ENCODE measurements at regions not wholly inside any gene's neighbourhood (a gene's known extent, or its start where the extent isn't known, plus 50 kb on each side); places are given as distances from the start of the nearest gene placed in this dataset.

DNA sequence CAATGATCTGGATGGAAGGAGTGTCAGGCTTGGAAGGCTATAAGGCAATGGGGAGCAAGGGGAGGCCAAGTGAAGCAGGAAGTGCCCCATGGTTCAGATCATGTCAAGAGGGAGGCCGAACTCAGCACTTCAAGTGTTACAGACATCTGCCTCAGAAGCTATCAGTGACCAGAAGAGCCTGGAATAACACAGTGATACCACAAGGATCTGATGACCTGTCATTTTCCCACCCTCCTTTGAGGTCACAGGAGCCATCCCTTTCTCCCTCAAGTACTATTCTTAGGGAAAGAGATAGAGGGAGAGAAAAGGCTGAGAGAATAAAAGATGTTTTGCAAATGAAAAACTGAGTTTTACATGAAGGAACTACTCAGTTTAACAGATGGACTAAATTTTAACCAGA is 454.8 kb downstream of the CSNK1G3 start:
- no peaks in the 10 kb centered on the region for H4K20me1 ChIP-seq (ENCODE audit: insufficient read depth, low read length)
- POLR2A ChIA-PET, result no interaction called here
- H3K4me3 ChIP-seq (ENCODE audit: low read depth, low read length, poor library complexity, severe bottlenecking), result no peak overlapping the region
- no peak overlapping the region for H3K4me2 ChIP-seq (ENCODE audit: low read length)
- DNase-seq (ENCODE audit: low spot score), result no peak
- H3K9me3 ChIP-seq (ENCODE audit: low read length), result no peaks in the 10 kb centered on the region
- H3K4me1 ChIP-seq (ENCODE audit: insufficient read depth, low read length, poor library complexity, severe bottlenecking), result no peaks in the 10 kb centered on the region
- no peaks in the 10 kb centered on the region for H3K9me2 ChIP-seq (ENCODE audit: insufficient read depth, low read length)
- H3K36me3 ChIP-seq (ENCODE audit: insufficient read depth, low read length), result no peaks in the 10 kb centered on the region
- BruUV-seq (replicated peaks), result no TSS peak
- no peaks in the 10 kb centered on the region for H3K79me2 ChIP-seq (ENCODE audit: insufficient read depth, low read depth, low read length)
- intact Hi-C loops (cut with micrococcal nuclease; ENCODE audit: unreplicated experiment), result no loop called here
- CTCF ChIA-PET (ENCODE audit: unreplicated experiment), result no interaction called here
- H2AFZ ChIP-seq (ENCODE audit: low read length), result no peak overlapping the region
- TF ChIP-seq, protein P1, sequence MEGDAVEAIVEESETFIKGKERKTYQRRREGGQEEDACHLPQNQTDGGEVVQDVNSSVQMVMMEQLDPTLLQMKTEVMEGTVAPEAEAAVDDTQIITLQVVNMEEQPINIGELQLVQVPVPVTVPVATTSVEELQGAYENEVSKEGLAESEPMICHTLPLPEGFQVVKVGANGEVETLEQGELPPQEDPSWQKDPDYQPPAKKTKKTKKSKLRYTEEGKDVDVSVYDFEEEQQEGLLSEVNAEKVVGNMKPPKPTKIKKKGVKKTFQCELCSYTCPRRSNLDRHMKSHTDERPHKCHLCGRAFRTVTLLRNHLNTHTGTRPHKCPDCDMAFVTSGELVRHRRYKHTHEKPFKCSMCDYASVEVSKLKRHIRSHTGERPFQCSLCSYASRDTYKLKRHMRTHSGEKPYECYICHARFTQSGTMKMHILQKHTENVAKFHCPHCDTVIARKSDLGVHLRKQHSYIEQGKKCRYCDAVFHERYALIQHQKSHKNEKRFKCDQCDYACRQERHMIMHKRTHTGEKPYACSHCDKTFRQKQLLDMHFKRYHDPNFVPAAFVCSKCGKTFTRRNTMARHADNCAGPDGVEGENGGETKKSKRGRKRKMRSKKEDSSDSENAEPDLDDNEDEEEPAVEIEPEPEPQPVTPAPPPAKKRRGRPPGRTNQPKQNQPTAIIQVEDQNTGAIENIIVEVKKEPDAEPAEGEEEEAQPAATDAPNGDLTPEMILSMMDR (conservative IDR thresholded peaks at IDR 0.05; ENCODE audit: low read length), result no peak
- TF ChIP-seq EZH2phosphoT487 (IDR thresholded peaks at IDR 0.05; ENCODE audit: borderline replicate concordance, low read depth, low read length), result no peak
- no peak overlapping the region for H3K27ac ChIP-seq (ENCODE audit: low read depth, low read length, poor library complexity, severe bottlenecking)

DNA sequence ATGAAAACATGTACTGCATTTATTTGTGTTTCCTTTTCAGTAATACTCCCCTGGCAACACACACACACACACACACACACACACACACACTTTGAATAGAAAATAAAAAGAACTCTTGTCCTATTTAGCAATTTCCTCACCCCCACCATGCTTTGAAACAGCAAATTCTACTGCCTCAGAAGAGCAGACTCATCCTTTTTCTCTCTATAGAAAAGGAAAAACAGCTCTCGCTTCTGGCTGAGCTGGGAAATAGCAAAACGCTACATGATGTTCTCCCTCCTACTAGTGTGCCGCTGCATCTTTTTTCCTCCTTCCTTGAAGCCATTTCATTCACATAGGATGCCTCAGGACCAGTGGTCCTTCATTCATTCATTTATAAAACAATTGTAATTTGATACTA is 453.6 kb downstream of the CSNK1G3 start:
- H3K9me3 ChIP-seq (ENCODE audit: low read length), result no peaks in the 10 kb centered on the region
- intact Hi-C loops (cut with micrococcal nuclease; ENCODE audit: unreplicated experiment), result no loop called here
- no peaks in the 10 kb centered on the region for H3K36me3 ChIP-seq (ENCODE audit: insufficient read depth, low read length)
- H4K20me1 ChIP-seq (ENCODE audit: insufficient read depth, low read length), result no peaks in the 10 kb centered on the region
- H3K79me2 ChIP-seq (ENCODE audit: insufficient read depth, low read depth, low read length), result no peaks in the 10 kb centered on the region
- TF ChIP-seq EZH2phosphoT487 (IDR thresholded peaks at IDR 0.05; ENCODE audit: borderline replicate concordance, low read depth, low read length), result no peak
- TF ChIP-seq, protein P1 (conservative IDR thresholded peaks at IDR 0.05; ENCODE audit: low read length), result no peak
- no TSS peak for BruUV-seq (replicated peaks)
- CTCF ChIA-PET (ENCODE audit: unreplicated experiment), result interaction anchor here (1.0 kb wide), 1 partner anchor 29 kb away, joined by 3 read pairs; no protein-coding TSS in a partner anchor
- POLR2A ChIA-PET, result interaction anchor here (0.7 kb wide), 1 partner anchor 84 kb away, joined by 3 read pairs; no protein-coding TSS in a partner anchor
- H3K4me2 ChIP-seq (ENCODE audit: low read length), result no peak overlapping the region
- H3K27ac ChIP-seq (ENCODE audit: low read depth, low read length, poor library complexity, severe bottlenecking), result no peak overlapping the region
- no peaks in the 10 kb centered on the region for H3K4me1 ChIP-seq (ENCODE audit: insufficient read depth, low read length, poor library complexity, severe bottlenecking)
- H3K4me3 ChIP-seq (ENCODE audit: low read depth, low read length, poor library complexity, severe bottlenecking), result no peak overlapping the region
- no peak overlapping the region for H2AFZ ChIP-seq (ENCODE audit: low read length)
- no peak for DNase-seq (ENCODE audit: low spot score)
- H3K9me2 ChIP-seq (ENCODE audit: insufficient read depth, low read length), result no peaks in the 10 kb centered on the region

DNA sequence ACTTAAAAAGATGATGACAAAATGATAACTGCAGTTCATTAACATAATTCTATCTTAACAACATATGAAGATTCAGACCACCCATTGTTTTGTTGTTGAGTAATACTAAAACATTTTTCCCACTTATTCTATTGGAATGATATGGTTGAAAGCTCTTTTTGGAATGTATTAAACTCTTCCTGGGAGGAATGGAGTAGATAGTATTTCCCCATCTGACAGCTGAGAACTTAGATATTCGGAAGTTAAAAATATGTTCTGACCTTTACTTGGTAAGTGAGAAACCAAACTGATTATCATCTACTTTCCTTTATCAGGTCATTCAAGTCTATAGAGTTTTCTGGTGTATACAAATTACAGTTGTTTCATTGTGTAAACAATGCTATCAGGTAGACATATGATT is 452.9 kb downstream of the CSNK1G3 start:
- no peaks in the 10 kb centered on the region for H3K79me2 ChIP-seq (ENCODE audit: insufficient read depth, low read depth, low read length)
- no peaks in the 10 kb centered on the region for H4K20me1 ChIP-seq (ENCODE audit: insufficient read depth, low read length)
- no peak for DNase-seq (ENCODE audit: low spot score)
- H3K9me3 ChIP-seq (ENCODE audit: low read length), result no peaks in the 10 kb centered on the region
- no peak overlapping the region for H3K4me2 ChIP-seq (ENCODE audit: low read length)
- no peaks in the 10 kb centered on the region for H3K36me3 ChIP-seq (ENCODE audit: insufficient read depth, low read length)
- no peak overlapping the region for H2AFZ ChIP-seq (ENCODE audit: low read length)
- no peak overlapping the region for H3K4me3 ChIP-seq (ENCODE audit: low read depth, low read length, poor library complexity, severe bottlenecking)
- ChIA-PET CTCF (ENCODE audit: unreplicated experiment) (no interaction called here), POLR2A (interaction anchor here (0.7 kb wide), 1 partner anchor 85 kb away, joined by 3 read pairs; no protein-coding TSS in a partner anchor)
- TF ChIP-seq EZH2phosphoT487 (IDR thresholded peaks at IDR 0.05; ENCODE audit: borderline replicate concordance, low read depth, low read length), result no peak
- TF ChIP-seq, protein P1 (conservative IDR thresholded peaks at IDR 0.05; ENCODE audit: low read length), result no peak
- intact Hi-C loops (cut with micrococcal nuclease; ENCODE audit: unreplicated experiment), result no loop called here
- H3K9me2 ChIP-seq (ENCODE audit: insufficient read depth, low read length), result no peaks in the 10 kb centered on the region
- no TSS peak for BruUV-seq (replicated peaks)
- no peak overlapping the region for H3K27ac ChIP-seq (ENCODE audit: low read depth, low read length, poor library complexity, severe bottlenecking)
- H3K4me1 ChIP-seq (ENCODE audit: insufficient read depth, low read length, poor library complexity, severe bottlenecking), result no peaks in the 10 kb centered on the region
